ENCODE measurements at regions not wholly inside any gene's neighbourhood (a gene's known extent, or its start where the extent isn't known, plus 50 kb on each side); places are given as distances from the start of the nearest gene placed in this dataset.

DNA sequence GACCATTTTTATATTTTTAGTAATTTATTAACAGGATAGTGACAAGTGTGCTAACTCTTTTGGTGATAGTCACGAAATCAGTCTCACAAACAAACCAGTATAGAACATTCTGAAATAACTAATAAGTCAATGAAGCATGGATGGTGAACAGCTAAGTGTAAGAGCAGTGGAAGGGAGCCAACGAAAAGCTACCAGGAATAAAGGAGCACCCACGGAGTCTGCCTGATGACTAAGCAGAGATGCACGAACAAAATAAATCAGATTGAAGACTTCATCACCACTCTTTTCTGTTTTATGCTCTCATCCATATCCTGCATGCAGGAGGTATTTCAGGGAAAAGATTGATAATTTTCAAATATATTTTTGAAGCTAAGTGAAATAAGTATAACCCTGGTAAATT is 891.1 kb upstream of the HS3ST1 start:
- Mint-ChIP-seq H3K36me3 (no peaks in the 10 kb centered on the region), H3K27ac (no peak overlapping the region), H3K27me3 (ENCODE audit: low read depth) (no peaks in the 10 kb centered on the region), H3K4me3 (no peak overlapping the region), H3K4me1 (no peaks in the 10 kb centered on the region), H3K9me3 (peaks cover 12% of the 10 kb centered on the region)
- ChIA-PET POLR2A (no interaction called here), CTCF (interaction anchor here (0.7 kb wide), 1 partner anchor 9 kb away, joined by 3 read pairs; no protein-coding TSS in a partner anchor)
- TF ChIP-seq JUN (CRISPR knock-in tag; IDR thresholded peaks at IDR 0.05): no peak
- TF ChIP-seq, protein P1, sequence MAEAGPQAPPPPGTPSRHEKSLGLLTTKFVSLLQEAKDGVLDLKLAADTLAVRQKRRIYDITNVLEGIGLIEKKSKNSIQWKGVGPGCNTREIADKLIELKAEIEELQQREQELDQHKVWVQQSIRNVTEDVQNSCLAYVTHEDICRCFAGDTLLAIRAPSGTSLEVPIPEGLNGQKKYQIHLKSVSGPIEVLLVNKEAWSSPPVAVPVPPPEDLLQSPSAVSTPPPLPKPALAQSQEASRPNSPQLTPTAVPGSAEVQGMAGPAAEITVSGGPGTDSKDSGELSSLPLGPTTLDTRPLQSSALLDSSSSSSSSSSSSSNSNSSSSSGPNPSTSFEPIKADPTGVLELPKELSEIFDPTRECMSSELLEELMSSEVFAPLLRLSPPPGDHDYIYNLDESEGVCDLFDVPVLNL (CRISPR knock-in tag; IDR thresholded peaks at IDR 0.05; ENCODE audit: borderline replicate concordance, low read depth): no peak
- TF ChIP-seq NR3C1 (CRISPR knock-in tag; conservative IDR thresholded peaks at IDR 0.05; ENCODE audit: low read depth): no peak
- TF ChIP-seq FOXP1 (CRISPR knock-in tag; IDR thresholded peaks at IDR 0.05; ENCODE audit: borderline replicate concordance): no peak
- TF ChIP-seq JAZF1 (CRISPR knock-in tag; IDR thresholded peaks at IDR 0.05): no peak
- no peak for ATAC-seq
- DNase-seq (ENCODE audit: low spot score): no peak

DNA sequence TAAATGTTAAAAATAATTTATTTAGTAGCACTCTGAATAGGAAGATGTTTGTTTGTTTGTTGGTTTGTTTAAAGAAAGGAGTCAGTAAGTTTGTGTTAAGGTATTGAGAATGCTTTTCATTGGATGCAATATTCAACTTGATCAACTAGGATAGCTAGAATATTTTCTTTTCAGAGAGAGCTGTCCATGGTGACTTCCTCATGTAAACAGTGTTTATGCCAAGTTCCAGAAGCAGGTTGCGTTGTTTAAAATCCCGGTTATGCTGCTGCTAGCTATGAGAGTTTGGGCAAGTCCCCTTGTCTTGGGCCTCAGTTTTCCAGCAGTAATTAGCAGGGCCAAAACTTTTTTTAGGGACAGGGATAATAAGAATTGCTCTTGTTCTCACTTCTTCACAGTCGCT is 876.2 kb upstream of the HS3ST1 start:
- ATAC-seq: no peak
- DNase-seq (ENCODE audit: low spot score): no peak
- POLR2A ChIA-PET: no interaction called here
- Mint-ChIP-seq H3K4me3 (no peak overlapping the region), H3K27ac (no peak overlapping the region), H3K36me3 (no peaks in the 10 kb centered on the region), H3K4me1 (no peaks in the 10 kb centered on the region), H3K9me3 (0 out of 2 replicates have a peak, but pooled peaks cover 21% of the 10 kb centered on the region), H3K27me3 (ENCODE audit: low read depth) (no peaks in the 10 kb centered on the region)
- TF ChIP-seq GTF2I (CRISPR knock-in tag; conservative IDR thresholded peaks at IDR 0.05) (no peak), IRF2 (CRISPR knock-in tag; IDR thresholded peaks at IDR 0.05; ENCODE audit: borderline replicate concordance, low read depth) (no peak), SMAD3 (CRISPR knock-in tag; IDR thresholded peaks at IDR 0.05; ENCODE audit: borderline replicate concordance) (no peak), ZBTB21 (CRISPR knock-in tag; IDR thresholded peaks at IDR 0.05; ENCODE audit: borderline replicate concordance) (no peak), NR3C1 (CRISPR knock-in tag; conservative IDR thresholded peaks at IDR 0.05; ENCODE audit: low read depth) (no peak), TCF7 (CRISPR knock-in tag; IDR thresholded peaks at IDR 0.05; ENCODE audit: low read depth) (no peak), ZNF232 (CRISPR knock-in tag; IDR thresholded peaks at IDR 0.05) (no peak), KAT7 (CRISPR knock-in tag; IDR thresholded peaks at IDR 0.05; ENCODE audit: borderline replicate concordance) (no peak), FOXP1 (CRISPR knock-in tag; IDR thresholded peaks at IDR 0.05; ENCODE audit: borderline replicate concordance) (no peak), GABPB1 (CRISPR knock-in tag; IDR thresholded peaks at IDR 0.05) (no peak), CREB1 (CRISPR knock-in tag; IDR thresholded peaks at IDR 0.05) (no peak)
- TF ChIP-seq, protein P2, sequence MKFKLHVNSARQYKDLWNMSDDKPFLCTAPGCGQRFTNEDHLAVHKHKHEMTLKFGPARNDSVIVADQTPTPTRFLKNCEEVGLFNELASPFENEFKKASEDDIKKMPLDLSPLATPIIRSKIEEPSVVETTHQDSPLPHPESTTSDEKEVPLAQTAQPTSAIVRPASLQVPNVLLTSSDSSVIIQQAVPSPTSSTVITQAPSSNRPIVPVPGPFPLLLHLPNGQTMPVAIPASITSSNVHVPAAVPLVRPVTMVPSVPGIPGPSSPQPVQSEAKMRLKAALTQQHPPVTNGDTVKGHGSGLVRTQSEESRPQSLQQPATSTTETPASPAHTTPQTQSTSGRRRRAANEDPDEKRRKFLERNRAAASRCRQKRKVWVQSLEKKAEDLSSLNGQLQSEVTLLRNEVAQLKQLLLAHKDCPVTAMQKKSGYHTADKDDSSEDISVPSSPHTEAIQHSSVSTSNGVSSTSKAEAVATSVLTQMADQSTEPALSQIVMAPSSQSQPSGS (CRISPR knock-in tag; IDR thresholded peaks at IDR 0.05; ENCODE audit: borderline replicate concordance, low read depth): no peak
- TF ChIP-seq, protein P3, sequence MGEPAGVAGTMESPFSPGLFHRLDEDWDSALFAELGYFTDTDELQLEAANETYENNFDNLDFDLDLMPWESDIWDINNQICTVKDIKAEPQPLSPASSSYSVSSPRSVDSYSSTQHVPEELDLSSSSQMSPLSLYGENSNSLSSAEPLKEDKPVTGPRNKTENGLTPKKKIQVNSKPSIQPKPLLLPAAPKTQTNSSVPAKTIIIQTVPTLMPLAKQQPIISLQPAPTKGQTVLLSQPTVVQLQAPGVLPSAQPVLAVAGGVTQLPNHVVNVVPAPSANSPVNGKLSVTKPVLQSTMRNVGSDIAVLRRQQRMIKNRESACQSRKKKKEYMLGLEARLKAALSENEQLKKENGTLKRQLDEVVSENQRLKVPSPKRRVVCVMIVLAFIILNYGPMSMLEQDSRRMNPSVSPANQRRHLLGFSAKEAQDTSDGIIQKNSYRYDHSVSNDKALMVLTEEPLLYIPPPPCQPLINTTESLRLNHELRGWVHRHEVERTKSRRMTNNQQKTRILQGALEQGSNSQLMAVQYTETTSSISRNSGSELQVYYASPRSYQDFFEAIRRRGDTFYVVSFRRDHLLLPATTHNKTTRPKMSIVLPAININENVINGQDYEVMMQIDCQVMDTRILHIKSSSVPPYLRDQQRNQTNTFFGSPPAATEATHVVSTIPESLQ (CRISPR knock-in tag; IDR thresholded peaks at IDR 0.05): no peak
- TF ChIP-seq, protein P4, sequence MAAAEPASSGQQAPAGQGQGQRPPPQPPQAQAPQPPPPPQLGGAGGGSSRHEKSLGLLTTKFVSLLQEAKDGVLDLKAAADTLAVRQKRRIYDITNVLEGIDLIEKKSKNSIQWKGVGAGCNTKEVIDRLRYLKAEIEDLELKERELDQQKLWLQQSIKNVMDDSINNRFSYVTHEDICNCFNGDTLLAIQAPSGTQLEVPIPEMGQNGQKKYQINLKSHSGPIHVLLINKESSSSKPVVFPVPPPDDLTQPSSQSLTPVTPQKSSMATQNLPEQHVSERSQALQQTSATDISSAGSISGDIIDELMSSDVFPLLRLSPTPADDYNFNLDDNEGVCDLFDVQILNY (CRISPR knock-in tag; IDR thresholded peaks at IDR 0.05): no peak
- TF ChIP-seq, protein P5, sequence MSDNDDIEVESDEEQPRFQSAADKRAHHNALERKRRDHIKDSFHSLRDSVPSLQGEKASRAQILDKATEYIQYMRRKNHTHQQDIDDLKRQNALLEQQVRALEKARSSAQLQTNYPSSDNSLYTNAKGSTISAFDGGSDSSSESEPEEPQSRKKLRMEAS (CRISPR knock-in tag; IDR thresholded peaks at IDR 0.05): no peak
- TF ChIP-seq, protein P6, sequence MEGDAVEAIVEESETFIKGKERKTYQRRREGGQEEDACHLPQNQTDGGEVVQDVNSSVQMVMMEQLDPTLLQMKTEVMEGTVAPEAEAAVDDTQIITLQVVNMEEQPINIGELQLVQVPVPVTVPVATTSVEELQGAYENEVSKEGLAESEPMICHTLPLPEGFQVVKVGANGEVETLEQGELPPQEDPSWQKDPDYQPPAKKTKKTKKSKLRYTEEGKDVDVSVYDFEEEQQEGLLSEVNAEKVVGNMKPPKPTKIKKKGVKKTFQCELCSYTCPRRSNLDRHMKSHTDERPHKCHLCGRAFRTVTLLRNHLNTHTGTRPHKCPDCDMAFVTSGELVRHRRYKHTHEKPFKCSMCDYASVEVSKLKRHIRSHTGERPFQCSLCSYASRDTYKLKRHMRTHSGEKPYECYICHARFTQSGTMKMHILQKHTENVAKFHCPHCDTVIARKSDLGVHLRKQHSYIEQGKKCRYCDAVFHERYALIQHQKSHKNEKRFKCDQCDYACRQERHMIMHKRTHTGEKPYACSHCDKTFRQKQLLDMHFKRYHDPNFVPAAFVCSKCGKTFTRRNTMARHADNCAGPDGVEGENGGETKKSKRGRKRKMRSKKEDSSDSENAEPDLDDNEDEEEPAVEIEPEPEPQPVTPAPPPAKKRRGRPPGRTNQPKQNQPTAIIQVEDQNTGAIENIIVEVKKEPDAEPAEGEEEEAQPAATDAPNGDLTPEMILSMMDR (IDR thresholded peaks at IDR 0.05): no peak
- TF ChIP-seq, protein P7, sequence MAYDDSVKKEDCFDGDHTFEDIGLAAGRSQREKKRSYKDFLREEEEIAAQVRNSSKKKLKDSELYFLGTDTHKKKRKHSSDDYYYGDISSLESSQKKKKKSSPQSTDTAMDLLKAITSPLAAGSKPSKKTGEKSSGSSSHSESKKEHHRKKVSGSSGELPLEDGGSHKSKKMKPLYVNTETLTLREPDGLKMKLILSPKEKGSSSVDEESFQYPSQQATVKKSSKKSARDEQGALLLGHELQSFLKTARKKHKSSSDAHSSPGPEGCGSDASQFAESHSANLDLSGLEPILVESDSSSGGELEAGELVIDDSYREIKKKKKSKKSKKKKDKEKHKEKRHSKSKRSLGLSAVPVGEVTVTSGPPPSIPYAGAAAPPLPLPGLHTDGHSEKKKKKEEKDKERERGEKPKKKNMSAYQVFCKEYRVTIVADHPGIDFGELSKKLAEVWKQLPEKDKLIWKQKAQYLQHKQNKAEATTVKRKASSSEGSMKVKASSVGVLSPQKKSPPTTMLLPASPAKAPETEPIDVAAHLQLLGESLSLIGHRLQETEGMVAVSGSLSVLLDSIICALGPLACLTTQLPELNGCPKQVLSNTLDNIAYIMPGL (CRISPR knock-in tag; IDR thresholded peaks at IDR 0.05): no peak
- CTCF ChIA-PET: no interaction called here
